ENCODE measurements at regions not wholly inside any gene's neighbourhood (a gene's known extent, or its start where the extent isn't known, plus 50 kb on each side); places are given as distances from the start of the nearest gene placed in this dataset.

- Histone ChIP-seq H3K9me2 (ENCODE audit: insufficient read depth) (no peaks in the 10 kb centered on the region), H3K27ac (ENCODE audit: low read depth, low read length) (no peak overlapping the region), H3K4me1 (ENCODE audit: control insufficient read depth in 1 of 2, insufficient read depth in 2 of 2, low read length in 2 of 2) (no peaks in the 10 kb centered on the region), H3K27me3 (ENCODE audit: insufficient read depth, low read length) (no peaks in the 10 kb centered on the region), H3K4me2 (ENCODE audit: low read length) (no peak overlapping the region), H2AFZ (ENCODE audit: low read depth, low read length, poor library complexity, severe bottlenecking) (no peak overlapping the region), H3K9ac (ENCODE audit: low read length) (no peak overlapping the region), H3K36me3 (ENCODE audit: control insufficient read depth in 1 of 2, insufficient read depth in 2 of 2, low read length in 2 of 2) (no peaks in the 10 kb centered on the region), H3K4me3 (replicated peaks in 1 of 2; ENCODE audit: low read depth in 1 of 2, low read length in 2 of 2) (no peak overlapping the region), H3K9me3 (ENCODE audit: control insufficient read depth in 1 of 2, insufficient read depth in 1 of 2, low read depth in 1 of 2, low read length in 2 of 2) (no peaks in the 10 kb centered on the region), H4K20me1 (ENCODE audit: insufficient read depth) (no peaks in the 10 kb centered on the region), H3K79me2 (ENCODE audit: insufficient read depth, low read length) (no peaks in the 10 kb centered on the region)
- ChIA-PET POLR2A (no interaction called here), RAD21 (ENCODE audit: low non-redundant PET in 1 of 2, low total read pairs in 2 of 2, uncharacterized antibody in 2 of 2, unreplicated experiment in 2 of 2) (no interaction called here), CTCF (no interaction called here)
- BruUV-seq (replicated peaks): no TSS peak
- TF ChIP-seq SIN3A (IDR thresholded peaks at IDR 0.05; ENCODE audit: low read depth) (no peak), EZH2phosphoT487 (IDR thresholded peaks at IDR 0.05; ENCODE audit: borderline replicate concordance) (no peak), ATF3 (IDR thresholded peaks at IDR 0.05) (no peak), ZFX (IDR thresholded peaks at IDR 0.05) (no peak), SRF (IDR thresholded peaks at IDR 0.05; ENCODE audit: low read depth) (no peak), FOSL1 (IDR thresholded peaks at IDR 0.05; ENCODE audit: low read depth) (no peak), CBX3 (IDR thresholded peaks at IDR 0.05; ENCODE audit: low read depth) (no peak), YY1 (IDR thresholded peaks at IDR 0.05; ENCODE audit: extremely low read depth, insufficient replicate concordance, low read depth, low read length) (no peak), EZH2 (IDR thresholded peaks at IDR 0.05) (no peak), POLR2AphosphoS5 (IDR thresholded peaks at IDR 0.05; ENCODE audit: low read depth, low read length) (no peak), SP1 (IDR thresholded peaks at IDR 0.05; ENCODE audit: low read depth) (no peak), EGR1 (IDR thresholded peaks at IDR 0.05; ENCODE audit: low read depth) (no peak), POLR2A (IDR thresholded peaks at IDR 0.05; ENCODE audit: borderline replicate concordance, extremely low read depth, insufficient read depth, insufficient read length) (no peak), MAX (IDR thresholded peaks at IDR 0.05) (no peak), JUND (IDR thresholded peaks at IDR 0.05) (no peak), TCF7L2 (IDR thresholded peaks at IDR 0.05; ENCODE audit: borderline replicate concordance, extremely low read depth, insufficient read depth, insufficient read length) (no peak), RAD21 (IDR thresholded peaks at IDR 0.05; ENCODE audit: low read depth) (no peak), CEBPB (IDR thresholded peaks at IDR 0.05; ENCODE audit: low read depth) (no peak)
- TF ChIP-seq, protein P1, sequence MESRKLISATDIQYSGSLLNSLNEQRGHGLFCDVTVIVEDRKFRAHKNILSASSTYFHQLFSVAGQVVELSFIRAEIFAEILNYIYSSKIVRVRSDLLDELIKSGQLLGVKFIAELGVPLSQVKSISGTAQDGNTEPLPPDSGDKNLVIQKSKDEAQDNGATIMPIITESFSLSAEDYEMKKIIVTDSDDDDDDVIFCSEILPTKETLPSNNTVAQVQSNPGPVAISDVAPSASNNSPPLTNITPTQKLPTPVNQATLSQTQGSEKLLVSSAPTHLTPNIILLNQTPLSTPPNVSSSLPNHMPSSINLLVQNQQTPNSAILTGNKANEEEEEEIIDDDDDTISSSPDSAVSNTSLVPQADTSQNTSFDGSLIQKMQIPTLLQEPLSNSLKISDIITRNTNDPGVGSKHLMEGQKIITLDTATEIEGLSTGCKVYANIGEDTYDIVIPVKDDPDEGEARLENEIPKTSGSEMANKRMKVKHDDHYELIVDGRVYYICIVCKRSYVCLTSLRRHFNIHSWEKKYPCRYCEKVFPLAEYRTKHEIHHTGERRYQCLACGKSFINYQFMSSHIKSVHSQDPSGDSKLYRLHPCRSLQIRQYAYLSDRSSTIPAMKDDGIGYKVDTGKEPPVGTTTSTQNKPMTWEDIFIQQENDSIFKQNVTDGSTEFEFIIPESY (IDR thresholded peaks at IDR 0.05; ENCODE audit: extremely low read depth, insufficient replicate concordance, low read length): no peak
- TF ChIP-seq, protein P2, sequence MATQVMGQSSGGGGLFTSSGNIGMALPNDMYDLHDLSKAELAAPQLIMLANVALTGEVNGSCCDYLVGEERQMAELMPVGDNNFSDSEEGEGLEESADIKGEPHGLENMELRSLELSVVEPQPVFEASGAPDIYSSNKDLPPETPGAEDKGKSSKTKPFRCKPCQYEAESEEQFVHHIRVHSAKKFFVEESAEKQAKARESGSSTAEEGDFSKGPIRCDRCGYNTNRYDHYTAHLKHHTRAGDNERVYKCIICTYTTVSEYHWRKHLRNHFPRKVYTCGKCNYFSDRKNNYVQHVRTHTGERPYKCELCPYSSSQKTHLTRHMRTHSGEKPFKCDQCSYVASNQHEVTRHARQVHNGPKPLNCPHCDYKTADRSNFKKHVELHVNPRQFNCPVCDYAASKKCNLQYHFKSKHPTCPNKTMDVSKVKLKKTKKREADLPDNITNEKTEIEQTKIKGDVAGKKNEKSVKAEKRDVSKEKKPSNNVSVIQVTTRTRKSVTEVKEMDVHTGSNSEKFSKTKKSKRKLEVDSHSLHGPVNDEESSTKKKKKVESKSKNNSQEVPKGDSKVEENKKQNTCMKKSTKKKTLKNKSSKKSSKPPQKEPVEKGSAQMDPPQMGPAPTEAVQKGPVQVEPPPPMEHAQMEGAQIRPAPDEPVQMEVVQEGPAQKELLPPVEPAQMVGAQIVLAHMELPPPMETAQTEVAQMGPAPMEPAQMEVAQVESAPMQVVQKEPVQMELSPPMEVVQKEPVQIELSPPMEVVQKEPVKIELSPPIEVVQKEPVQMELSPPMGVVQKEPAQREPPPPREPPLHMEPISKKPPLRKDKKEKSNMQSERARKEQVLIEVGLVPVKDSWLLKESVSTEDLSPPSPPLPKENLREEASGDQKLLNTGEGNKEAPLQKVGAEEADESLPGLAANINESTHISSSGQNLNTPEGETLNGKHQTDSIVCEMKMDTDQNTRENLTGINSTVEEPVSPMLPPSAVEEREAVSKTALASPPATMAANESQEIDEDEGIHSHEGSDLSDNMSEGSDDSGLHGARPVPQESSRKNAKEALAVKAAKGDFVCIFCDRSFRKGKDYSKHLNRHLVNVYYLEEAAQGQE (IDR thresholded peaks at IDR 0.05; ENCODE audit: low read depth): no peak
- DNase-seq (ENCODE audit: low read depth, low spot score): no peak
- intact Hi-C loops (cut with micrococcal nuclease): no loop called here
- ATAC-seq: no peak
These were observed 849.1 kb upstream of the RBFOX1 start for GRCh38 chr16:6483469-6484033.
